HG02588 (cell line): ENCODE measurements at regions not wholly inside any gene's neighbourhood (a gene's known extent, or its start where the extent isn't known, plus 50 kb on each side); places are given as distances from the start of the nearest gene placed in this dataset.
A peak's percentile ranks its signal among the peaks of the same experiment; 100 is the strongest.

Source experiments
- ATAC-seq: cut with Tn5 transposase; IDR thresholded peaks from one replicate; pipeline ENCODE4 v1.9.1; 2021; ENCODE audit warnings: mild to moderate bottlenecking, moderate library complexity; ENCODE audit not compliant: unreplicated experiment

DNA sequence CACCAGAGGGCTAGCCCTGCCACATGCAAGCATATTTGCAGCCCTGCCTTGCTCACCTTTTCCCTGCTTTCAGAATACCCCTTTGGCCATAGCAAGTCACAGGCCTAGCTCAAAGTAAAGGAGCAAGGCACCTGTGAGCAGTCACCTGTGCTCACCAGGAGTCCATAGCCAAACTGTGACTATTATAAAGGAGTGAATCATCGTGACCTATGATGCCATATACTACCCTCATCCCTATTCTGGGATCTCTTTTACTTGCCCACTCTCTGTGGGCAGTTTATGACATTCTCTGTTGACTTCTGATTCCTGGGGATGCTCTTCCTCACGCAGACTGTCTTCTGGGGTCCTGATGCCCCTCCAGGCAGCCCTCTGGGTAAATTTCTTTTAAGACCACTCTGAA lies 200.5 kb upstream of the NLRP1 start:
- ATAC-seq: no peak

DNA sequence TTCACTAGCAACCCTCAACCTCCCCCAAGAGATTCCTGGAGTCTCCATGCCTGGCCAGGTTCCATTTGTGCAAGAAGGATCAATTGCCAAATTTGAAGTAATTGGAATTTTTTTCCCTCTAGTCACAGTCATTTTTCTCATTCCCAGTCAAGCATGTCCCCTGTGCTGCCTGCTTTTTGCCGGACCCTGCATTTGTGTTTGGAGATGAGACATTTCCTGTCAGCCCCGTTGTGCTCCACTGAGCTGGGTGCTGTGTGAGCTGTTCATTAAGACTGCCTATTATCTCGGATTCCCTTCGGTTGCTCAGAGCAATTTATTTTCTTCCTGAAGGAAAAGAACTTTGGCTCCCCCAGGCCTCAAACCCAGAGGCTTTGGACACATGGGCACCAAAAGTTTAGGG lies 201.0 kb upstream of the NLRP1 start:
- no peak for ATAC-seq

DNA sequence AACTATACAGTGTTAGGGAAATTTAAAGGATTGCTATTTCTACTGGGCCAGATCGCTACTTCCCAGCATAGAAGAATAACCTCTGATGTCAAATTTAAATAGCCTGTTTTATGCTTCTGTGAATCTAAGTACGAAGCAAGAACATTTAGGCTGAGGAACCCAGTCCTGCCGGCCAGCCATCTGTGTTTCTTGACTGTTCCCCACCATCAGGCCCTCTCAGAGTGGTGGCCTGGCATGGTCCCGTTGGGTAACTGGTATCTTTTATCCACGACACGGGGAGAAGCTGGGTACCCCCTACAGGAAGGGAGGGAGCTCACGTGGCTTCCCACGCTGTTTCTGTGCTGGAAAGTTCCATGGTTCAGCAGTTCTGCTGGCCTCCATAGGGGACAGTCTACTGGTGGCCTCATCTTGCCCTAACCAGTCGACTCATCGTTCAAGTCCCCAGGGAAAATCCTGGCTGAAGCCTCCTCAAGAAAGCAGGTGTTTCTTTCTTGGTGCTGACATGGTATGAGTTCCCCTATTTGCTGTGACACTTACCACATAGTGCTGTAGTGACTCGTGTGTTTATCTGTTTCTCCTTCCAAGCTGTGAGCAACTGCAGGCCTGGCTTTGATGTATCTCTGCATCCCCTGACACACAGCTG lies 201.7 kb upstream of the NLRP1 start:
- ATAC-seq: peak; percentile 71

DNA sequence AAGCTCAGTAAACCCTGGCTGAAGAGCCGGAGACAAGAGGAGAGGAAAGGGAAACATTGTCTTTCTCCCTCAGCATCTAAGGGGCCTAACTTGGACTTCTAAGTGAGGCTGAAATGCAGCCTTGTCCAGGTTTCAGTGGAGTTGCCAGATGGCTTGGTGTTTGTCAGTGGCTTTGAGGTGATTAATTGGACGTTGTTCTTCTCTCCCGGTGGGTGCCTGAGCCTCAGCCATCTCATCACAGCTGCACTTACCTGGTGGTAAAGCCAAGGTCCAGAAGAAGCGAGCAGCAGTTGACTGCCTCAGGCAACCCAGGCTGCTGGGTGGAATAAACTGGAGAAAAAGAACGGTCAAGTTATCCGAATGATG lies 202.2 kb upstream of the NLRP1 start:
- ATAC-seq: no peak

DNA sequence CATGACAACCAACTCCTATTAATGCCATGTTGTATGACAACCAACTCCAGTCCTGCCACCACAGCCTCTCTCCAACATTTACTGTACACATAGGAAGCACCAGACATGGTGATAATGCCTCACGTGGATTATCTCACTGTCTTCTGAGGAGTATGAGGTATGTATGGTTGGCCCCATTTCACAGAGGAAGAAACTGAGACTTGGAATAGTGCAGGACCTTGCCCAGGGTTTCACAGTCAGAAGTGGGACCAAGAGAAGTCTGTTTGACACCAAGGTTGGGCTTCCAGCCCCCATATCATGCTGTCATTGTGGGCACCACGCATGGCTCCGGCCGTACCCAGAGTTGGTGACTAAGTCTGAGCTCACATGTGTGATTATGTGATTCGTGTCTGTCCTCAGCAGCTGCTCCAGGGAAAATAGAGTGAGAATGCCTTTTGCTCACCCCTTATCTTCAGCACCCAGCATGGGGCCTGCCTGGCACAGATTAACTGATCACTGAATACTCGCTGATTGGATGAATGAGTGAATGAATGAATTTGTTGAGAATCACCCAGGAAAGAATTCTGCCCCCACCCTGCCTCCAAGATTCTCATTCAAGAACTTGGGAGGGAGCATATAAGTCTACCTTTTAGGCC lies 204.1 kb upstream of the NLRP1 start:
- no peak for ATAC-seq

DNA sequence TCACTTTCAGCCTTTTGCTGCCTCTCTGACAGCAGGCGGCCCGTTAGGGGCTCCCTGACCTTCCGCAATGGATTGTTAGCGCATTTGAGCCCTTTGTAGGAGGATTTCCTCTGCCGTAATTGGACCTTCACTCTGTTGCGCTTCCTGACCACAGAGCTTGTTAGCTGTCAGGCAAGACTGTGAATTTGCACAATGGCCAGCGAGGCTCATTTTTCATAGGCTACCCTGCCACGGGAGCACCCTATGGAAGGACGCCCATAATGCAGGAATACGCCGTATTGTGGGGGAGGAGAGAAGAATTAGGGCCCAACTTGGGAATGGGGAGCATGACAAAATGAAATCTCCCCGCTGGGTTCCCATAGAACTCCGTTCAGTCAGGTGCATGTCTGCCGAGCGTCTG lies 205.2 kb upstream of the NLRP1 start:
- ATAC-seq: no peak

DNA sequence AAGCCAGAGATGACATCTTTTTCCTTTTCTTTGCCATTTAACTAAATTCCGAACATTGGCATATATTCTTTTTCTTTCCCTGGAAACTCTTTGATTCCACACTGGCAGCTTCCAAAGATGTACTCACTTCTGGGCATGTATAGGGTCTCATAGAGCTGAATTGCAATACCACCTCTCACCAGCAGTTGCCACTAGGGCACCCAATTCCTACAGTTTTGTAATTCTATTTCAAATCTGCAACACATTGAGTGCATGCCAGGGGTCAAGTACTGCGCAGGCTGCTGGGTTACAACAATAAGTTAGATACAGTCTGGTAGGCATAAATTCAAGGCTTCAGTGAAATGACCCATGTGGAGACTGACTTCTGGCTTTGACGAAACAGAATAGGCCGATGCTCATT lies 208.8 kb upstream of the NLRP1 start:
- ATAC-seq: no peak

DNA sequence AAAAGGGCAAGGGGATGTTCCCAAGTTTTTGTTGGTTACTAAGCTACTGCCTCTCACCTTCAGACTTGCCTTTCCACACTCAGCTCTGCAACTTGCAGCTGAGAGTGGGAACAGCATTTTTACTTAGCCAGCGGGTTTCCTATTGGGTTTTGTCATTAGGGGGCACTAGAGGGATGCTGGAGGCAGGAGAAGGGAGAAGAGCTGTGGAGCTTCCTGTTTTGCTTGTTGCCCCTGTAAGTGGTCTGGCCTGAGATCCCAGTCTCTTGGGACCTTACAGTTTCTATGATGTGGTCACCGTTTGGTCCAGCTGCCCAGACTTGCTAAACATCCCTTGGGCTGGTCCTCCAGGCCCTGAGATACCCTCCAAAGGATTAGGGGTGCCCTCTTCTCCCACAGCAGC lies 209.6 kb upstream of the NLRP1 start:
- ATAC-seq: no peak

DNA sequence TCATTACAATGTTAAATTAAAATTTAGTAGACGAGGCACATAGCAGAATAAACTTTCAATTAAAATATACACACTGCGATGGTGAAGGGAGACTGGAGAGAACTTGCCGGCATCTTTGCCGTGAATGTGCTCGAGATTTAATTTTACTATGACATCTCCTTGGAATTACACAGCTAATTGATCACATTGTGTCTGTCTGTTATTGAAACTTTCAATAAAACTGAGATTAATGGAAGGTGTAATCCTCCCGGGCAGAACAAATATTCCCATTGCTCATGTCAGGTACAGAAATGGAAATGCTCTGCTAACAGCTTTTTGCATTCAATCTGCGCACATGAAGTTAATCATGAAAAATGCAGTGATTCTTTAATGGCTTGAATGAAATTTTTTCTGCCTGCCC lies 210.1 kb upstream of the NLRP1 start:
- ATAC-seq: no peak

DNA sequence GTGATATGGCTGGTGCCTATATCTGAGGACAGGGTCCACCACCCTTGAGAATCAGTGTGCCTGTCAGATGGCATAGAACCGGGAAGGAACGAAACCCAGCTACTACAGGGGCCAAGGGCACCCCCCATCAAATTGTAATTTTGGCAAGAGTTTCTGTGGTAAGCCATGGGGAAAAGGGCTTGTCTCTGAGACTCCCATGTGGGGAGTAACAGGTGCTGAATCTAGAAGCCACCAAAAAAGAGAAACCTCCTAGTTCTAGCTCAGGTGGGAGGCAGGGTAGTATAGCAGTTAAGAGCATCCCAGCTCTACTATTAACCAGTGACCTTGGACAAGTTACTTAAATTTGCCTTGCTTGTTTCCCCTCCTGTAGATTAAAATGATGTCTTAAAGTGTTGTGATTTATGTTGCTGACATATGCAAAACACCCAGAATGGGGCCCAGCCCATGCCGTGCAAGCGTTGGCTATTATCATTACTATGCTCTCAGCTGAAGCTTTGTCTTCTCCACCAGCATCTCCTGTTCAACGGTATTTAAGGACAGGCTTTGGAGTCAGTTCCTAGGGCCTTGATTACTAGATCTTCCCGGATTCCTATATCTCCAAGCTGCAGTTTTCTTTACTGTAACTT lies 210.7 kb upstream of the NLRP1 start:
- no peak for ATAC-seq

DNA sequence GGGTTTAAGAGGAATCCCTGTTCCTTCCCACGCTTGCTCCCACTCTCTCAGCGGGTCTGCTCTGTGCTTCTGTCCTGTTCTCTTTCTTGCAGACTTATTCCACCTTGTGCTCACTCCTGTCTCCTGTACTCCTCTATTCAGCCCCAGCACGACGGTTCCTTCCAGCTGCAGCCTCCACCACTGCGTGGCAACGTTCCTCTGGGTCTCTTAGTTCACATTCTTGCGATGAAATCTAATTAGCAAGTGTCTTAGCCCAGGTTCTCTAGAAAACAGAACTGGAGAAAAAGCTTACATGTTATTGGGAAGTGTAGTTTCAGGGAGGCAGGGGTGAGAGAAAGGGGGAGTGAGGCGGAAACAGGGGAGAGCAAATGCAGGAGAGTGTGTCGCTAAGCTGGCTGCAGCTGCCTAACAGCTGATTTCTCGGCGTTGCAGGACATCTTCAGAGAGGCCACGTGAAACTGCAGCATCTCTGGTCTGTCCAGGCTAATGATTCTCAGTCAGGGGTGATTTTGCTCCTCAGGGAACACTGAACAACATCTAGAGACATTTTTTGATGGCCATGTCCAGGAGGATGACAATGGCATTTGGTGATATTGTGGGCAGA lies 213.2 kb upstream of the NLRP1 start:
- ATAC-seq: no peak

DNA sequence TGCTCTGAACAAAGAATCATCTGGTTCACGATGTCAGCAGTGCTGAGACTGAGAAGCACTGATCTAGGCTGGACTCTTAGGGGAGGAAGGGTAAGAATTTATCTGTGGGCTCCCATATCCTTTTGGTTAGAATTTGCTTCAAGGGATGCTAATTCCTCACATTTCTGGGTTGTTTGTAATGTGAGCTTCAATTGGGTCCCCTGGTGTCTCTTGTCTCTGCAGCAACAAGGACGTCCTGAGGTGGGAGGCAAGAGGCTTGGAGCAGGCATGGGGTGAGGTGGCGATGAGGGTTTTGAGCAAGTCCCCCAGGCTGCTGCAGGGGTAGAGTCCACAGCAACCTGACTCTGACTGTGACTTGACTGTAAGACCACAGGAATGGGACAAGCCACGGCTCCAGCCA lies 213.8 kb upstream of the NLRP1 start:
- no peak for ATAC-seq

DNA sequence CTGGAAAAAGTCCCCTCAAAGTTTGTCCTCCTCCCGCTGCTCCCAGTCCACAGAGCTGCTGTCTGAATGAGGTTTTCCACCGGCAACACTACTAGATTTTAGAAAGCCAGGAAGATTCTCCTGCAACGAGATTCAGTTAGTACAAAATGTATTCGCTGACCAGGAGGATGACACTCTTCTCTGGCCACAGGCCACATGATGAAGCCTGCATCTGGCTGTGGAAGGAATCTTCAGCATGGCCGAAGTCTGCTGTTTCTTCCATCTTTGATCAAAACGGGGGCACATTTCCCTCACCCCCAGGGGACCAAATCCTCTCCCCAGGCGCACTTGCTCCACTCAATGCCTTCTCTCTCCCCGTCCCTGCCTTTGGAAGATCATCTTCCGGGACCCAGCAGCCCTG lies 215.8 kb upstream of the NLRP1 start:
- ATAC-seq: no peak

DNA sequence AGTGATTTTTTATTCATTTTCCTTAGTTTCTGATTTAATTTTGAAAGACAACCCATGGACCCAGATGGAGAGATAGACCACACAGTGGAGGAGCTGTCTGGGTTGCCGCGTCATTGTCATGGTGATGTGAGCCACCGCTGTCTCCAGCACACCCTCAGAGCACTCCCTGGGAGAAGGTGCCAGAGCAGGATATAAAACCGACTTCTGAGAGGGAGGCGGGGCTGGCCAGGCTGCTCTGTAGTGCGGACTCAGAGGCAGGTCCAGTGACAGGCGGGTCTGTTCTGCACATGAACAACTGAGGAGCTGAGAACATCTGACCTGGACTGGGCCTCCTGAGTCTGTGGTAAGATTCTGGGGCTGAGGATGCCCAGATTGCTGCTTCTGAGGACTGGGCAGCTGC lies 216.3 kb upstream of the NLRP1 start:
- no peak for ATAC-seq

DNA sequence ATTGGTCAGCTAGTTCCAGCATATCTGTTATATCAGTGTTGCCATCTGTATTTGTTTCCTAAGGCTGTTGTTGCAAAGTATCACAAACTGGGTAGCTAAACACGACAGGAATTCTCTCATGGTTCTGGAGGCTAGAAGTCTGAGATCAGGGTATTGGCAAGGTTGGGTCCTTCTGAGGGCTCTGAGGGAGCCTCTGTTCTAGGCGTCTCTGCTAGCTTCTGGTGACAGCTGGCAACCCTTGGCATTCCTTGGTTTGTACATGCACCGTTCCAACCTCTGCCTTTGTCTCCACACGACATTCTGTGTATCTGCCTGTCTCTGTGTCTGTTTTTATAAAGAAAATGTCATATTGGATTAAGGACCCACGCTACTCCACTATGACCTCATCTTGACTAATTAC lies 219.9 kb upstream of the NLRP1 start:
- ATAC-seq: no peak

DNA sequence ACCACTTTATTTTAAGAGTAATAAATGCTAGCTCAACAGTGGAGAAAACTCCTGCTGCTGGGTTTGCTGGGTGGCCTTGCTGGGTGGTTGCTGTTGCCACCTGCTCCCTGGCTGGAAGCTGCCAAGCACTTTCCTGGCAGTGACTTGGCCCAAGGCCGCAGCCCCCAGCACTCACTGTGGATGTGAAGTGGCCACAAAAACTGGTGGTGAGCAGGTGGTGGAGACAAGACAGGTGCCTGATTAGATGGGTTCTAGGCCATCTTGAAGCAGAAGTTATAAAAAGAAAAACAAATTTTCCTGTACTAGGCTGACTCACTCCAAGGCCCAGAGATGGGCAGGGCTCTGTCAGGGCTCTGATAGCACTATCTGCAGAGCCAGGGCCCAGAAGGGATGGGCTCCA lies 224.7 kb upstream of the NLRP1 start:
- no peak for ATAC-seq

DNA sequence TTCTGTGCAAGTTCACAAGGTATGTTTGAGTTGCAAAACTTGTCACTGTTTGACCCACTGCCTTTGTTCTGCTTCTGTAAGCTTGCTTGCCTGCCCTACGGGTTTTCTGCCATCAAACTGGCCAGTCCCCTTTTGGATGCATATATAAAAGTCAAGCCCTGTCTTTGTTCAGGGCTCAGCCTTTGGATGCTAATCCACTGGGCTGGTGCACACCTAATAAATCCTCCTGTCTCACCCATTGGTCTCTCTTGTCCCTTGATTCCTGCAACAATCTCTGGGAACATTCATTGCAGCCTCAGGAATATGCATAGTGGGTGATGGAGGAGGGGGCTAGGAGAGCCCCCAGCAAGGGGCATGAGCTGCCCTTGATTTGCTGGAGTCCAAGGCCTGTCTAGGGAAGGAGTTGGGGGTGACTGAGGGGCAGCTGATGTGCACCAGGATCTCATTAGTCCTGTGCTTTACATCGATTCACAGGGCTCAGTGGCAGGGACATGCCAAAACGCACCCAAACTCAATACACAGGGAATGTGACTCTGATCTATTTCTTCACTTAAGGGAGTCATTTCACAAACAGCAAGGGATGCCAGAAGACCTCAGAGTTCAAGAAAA lies 225.4 kb upstream of the NLRP1 start:
- no peak for ATAC-seq

DNA sequence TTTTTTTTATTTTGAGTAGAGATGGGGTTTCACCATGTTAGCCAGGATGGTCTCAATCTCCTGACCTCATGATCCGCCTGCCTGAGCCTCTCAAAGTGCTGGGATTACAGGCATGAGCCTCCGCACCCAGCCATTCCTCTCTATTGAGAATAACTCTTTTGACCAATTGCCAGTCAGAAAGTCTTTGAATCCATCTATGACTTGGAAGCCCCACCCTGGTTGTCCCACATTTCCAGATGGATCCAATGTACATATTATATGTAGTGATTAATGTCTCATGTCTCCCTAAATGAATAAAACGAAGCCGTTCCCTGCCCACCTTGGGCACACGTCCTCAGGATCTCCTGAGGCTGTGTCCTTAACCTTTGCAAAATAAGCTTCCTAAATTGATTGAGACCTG lies 228.3 kb upstream of the NLRP1 start:
- no peak for ATAC-seq

DNA sequence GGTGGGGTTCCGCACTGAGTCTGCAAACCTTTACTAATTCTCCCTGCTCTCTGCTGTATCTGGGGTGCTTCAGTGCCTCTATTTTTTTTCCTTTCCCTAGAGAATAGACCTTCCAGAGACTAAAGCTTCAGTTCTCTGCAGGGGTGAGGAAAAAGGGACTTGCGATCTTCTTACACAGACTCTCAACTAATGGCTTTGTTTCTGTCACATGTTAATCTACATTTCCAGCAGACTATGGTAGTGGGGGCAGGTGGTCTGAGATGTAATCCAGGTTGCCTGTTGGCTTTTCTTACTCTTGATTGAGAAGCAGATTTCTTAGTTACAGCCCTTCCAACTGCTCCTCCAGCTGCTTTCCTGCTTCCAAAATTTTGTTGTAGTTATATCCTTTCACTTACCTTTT lies 229.0 kb upstream of the NLRP1 start:
- no peak for ATAC-seq

DNA sequence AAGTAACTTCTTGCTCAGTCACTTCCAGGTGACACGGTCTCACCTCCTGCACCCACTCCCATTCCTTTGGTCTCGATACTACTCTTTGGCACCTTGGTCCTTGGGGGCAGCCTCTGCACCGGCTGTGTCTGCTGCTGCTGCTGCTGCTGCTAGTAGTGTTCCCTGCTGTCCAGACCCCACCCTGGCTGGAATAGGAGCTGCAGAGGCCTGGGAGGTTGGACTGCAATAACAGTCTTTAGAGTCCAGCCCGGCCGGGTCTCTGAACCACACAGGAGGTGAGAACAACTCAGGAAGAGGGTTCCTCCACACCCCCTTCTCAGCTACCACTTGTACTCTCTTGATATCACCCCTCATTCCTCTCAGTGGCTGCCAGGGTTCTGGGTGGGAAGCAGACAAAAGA lies 231.1 kb upstream of the NLRP1 start:
- ATAC-seq: no peak

DNA sequence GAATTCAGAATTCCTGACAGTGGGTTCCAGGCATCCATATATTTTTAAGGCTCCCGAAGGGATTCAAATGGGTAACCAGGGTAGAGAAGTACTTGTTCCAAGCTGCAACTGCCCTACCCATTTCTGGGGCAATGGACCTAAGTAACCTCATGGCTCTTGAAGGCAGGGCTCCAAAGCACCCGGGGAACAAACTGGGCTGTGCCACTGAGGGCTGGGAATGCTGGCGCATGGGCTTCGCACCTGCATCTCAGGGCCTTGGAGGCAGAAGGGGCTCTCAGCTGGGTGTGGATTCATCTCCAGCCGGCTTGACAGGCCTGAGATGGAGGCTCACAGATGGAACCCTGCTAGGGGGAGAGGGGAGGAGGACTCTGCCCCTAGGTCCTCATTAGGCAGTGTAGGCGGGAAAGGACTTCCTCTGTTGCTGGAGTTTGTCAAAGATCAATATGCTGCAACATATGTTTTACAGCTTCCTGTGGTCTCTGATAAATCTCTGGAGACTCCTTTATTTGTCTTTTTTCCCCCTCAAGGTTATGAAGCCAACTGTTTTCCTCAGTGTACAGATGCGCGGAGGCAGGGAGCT lies 232.3 kb upstream of the NLRP1 start:
- ATAC-seq: no peak
